Mucosa of rectum (tissue), 2 donors: ENCODE measurements at regions not wholly inside any gene's neighbourhood (a gene's known extent, or its start where the extent isn't known, plus 50 kb on each side); places are given as distances from the start of the nearest gene placed in this dataset.

ENCODE experiments used
- H3K27ac ChIP-seq, 2 donors: one replicate each; pipeline ENCODE4 v1.7.0; 2013; ENCODE audit warnings: inconsistent platforms in 2 of 2, low read depth in 2 of 2, low read length in 2 of 2
- H3K27me3 ChIP-seq, 2 donors: one replicate each; pipeline ENCODE4 v1.7.0; 2013; ENCODE audit warnings: low read length in 2 of 2; ENCODE audit not compliant: control insufficient read depth in 2 of 2, insufficient read depth in 2 of 2
- H3K36me3 ChIP-seq, 2 donors: one replicate each; pipeline ENCODE4 v1.7.0; 2013; ENCODE audit warnings: low read length in 2 of 2; ENCODE audit not compliant: control insufficient read depth in 2 of 2, insufficient read depth in 2 of 2
- H3K4me1 ChIP-seq, 2 donors: one replicate each; pipeline ENCODE4 v1.7.0; 2013; ENCODE audit warnings: low read length in 2 of 2, mild to moderate bottlenecking in 1 of 2; ENCODE audit not compliant: control insufficient read depth in 2 of 2, insufficient read depth in 2 of 2
- H3K4me3 ChIP-seq, 2 donors: one replicate each; pipeline ENCODE4 v1.7.0; 2013; ENCODE audit warnings: low read length in 2 of 2
- H3K9ac ChIP-seq, 2 donors: one replicate each; pipeline ENCODE4 v1.7.0; 2013; ENCODE audit warnings: low read length in 2 of 2, low read depth in 1 of 2, mild to moderate bottlenecking in 1 of 2
- H3K9me3 ChIP-seq, 2 donors: one replicate each; pipeline ENCODE4 v1.7.0; 2013; ENCODE audit warnings: low read length in 2 of 2; ENCODE audit not compliant: control insufficient read depth in 2 of 2
- donor health status: healthy.
- donor health status: Normal muscosa, but diverticular disease.

GRCh38 chr2:2744107-2744506 lies 413.0 kb upstream of the MYT1L start:
- H3K4me3 ChIP-seq: no peak overlapping the region
- no peak overlapping the region for H3K9ac ChIP-seq
- H3K36me3 ChIP-seq: no peaks in the 10 kb centered on the region
- H3K27ac ChIP-seq: no peak overlapping the region
- H3K4me1 ChIP-seq: no peaks in the 10 kb centered on the region
- no peaks in the 10 kb centered on the region for H3K27me3 ChIP-seq
- H3K9me3 ChIP-seq: no peaks in the 10 kb centered on the region

- Histone ChIP-seq H3K36me3 (no peaks in the 10 kb centered on the region), H3K27ac (no peak overlapping the region), H3K9me3 (no peaks in the 10 kb centered on the region), H3K9ac (no peak overlapping the region), H3K27me3 (no peaks in the 10 kb centered on the region), H3K4me1 (no peaks in the 10 kb centered on the region), H3K4me3 (no peak overlapping the region)
These were observed 412.1 kb upstream of the MYT1L start for GRCh38 chr2:2743164-2743571.

- Histone ChIP-seq H3K4me1 (no peaks in the 10 kb centered on the region), H3K36me3 (no peaks in the 10 kb centered on the region), H3K27ac (no peak overlapping the region), H3K4me3 (no peak overlapping the region), H3K9me3 (no peaks in the 10 kb centered on the region), H3K9ac (no peak overlapping the region), H3K27me3 (no peaks in the 10 kb centered on the region)
These were observed 411.7 kb upstream of the MYT1L start for GRCh38 chr2:2742726-2743125.

GRCh38 chr2:2740238-2740775 lies 409.2 kb upstream of the MYT1L start:
- Histone ChIP-seq H3K9me3 (no peaks in the 10 kb centered on the region), H3K4me3 (no peak overlapping the region), H3K27ac (no peak overlapping the region), H3K9ac (no peak overlapping the region), H3K27me3 (no peaks in the 10 kb centered on the region), H3K4me1 (no peaks in the 10 kb centered on the region), H3K36me3 (no peaks in the 10 kb centered on the region)

GRCh38 chr2:2739231-2739795 lies 408.2 kb upstream of the MYT1L start:
- Histone ChIP-seq H3K9me3 (no peaks in the 10 kb centered on the region), H3K4me1 (no peaks in the 10 kb centered on the region), H3K27me3 (no peaks in the 10 kb centered on the region), H3K4me3 (no peak overlapping the region), H3K27ac (no peak overlapping the region), H3K36me3 (no peaks in the 10 kb centered on the region), H3K9ac (no peak overlapping the region)

DNA sequence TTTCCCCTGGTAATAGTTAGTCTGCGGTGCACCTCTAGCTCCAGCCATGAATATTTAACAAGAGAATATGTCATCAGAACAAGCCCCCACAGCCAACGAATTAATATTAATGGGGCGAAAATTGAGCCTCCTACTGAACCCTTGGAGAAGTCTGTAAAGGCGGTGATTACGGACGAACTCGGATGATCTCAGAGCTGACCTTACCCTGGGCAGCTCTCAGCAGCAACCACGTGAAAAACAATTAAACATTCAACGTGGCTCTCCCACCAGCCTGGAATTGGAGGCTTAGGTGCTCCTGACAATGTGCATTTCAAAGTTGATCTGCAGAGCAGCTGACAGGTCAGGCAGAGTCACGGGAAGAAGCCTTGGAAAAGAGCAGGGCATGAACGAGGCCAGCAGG lies 407.6 kb upstream of the MYT1L start:
- H3K4me3 ChIP-seq: no peak overlapping the region
- no peaks in the 10 kb centered on the region for H3K9me3 ChIP-seq
- H3K27ac ChIP-seq: no peak overlapping the region
- H3K27me3 ChIP-seq: no peaks in the 10 kb centered on the region
- no peaks in the 10 kb centered on the region for H3K4me1 ChIP-seq
- H3K9ac ChIP-seq: no peak overlapping the region
- no peaks in the 10 kb centered on the region for H3K36me3 ChIP-seq

- Histone ChIP-seq H3K27me3 (no peaks in the 10 kb centered on the region), H3K27ac (no peak overlapping the region), H3K4me1 (no peaks in the 10 kb centered on the region), H3K9ac (no peak overlapping the region), H3K36me3 (no peaks in the 10 kb centered on the region), H3K9me3 (no peaks in the 10 kb centered on the region), H3K4me3 (no peak overlapping the region)
These were observed 407.2 kb upstream of the MYT1L start for GRCh38 chr2:2738276-2738675.

GRCh38 chr2:2735041-2735440 lies 404.0 kb upstream of the MYT1L start:
- Histone ChIP-seq H3K4me3 (no peak overlapping the region), H3K27me3 (no peaks in the 10 kb centered on the region), H3K27ac (no peak overlapping the region), H3K9me3 (no peaks in the 10 kb centered on the region), H3K36me3 (no peaks in the 10 kb centered on the region), H3K9ac (no peak overlapping the region), H3K4me1 (no peaks in the 10 kb centered on the region)

DNA sequence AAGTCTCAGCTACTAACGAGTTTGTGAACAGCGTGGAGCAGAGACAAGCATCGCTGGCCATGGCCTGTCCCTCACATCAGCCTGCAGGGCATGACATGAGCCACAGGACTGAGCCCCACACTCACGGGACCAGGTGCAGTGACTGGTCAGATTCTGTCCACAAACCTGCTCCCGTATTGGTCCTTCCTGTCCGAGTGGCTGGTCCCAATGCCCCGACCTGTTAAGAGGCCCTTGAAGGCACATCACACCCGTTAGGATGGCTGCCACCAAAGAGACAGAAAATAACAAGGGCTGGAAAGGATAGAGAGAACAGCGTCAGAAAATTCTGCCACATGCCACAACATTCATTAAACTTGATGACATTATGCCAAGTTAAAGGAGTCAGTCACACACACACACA lies 403.2 kb upstream of the MYT1L start:
- Histone ChIP-seq H3K4me1 (no peaks in the 10 kb centered on the region), H3K4me3 (no peak overlapping the region), H3K36me3 (no peaks in the 10 kb centered on the region), H3K9me3 (no peaks in the 10 kb centered on the region), H3K27me3 (no peaks in the 10 kb centered on the region), H3K27ac (no peak overlapping the region), H3K9ac (no peak overlapping the region)

DNA sequence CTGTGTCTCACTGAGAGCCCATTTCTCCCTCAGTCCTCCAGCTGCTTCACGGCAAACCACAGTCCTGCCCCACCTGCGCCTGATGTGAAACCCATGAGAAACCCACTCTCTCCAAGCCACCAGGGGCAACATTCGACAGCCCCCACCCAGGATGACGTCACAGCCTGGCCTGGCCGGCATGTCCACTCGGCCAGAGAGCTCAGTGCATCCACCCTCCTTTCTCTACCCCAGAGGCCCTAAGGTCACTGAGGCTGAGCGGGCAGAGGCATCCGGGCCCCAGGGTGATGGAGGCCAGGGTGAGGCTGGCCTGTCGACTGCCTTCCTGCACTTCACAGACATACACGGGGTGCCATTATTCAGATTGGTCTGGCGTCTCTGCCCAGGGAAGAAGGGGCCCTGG lies 402.7 kb upstream of the MYT1L start:
- Histone ChIP-seq H3K27me3 (no peaks in the 10 kb centered on the region), H3K9me3 (no peaks in the 10 kb centered on the region), H3K9ac (no peak overlapping the region), H3K36me3 (no peaks in the 10 kb centered on the region), H3K4me3 (no peak overlapping the region), H3K27ac (no peak overlapping the region), H3K4me1 (no peaks in the 10 kb centered on the region)
